H9 (cell line): ENCODE measurements at regions not wholly inside any gene's neighbourhood (a gene's known extent, or its start where the extent isn't known, plus 50 kb on each side); places are given as distances from the start of the nearest gene placed in this dataset.

Source experiments
- DNase-seq: peaks from one replicate; pipeline ENCODE4 v3.0.0-alpha.2; 2017
- H2AFZ ChIP-seq: one replicate; pipeline ENCODE4 v1.6.1; 2013; ENCODE audit warnings: mild to moderate bottlenecking, low read length, control low read depth, moderate library complexity
- H2AK5ac ChIP-seq: 2 replicates; pipeline ENCODE4 v1.6.1; 2013; ENCODE audit warnings: low read length, control low read depth, mixed read lengths; ENCODE audit not compliant: insufficient read length
- H2BK120ac ChIP-seq: one replicate; pipeline ENCODE4 v1.6.1; 2013; ENCODE audit warnings: low read depth, mild to moderate bottlenecking, low read length, control low read depth, inconsistent platforms; ENCODE audit not compliant: poor library complexity, severe bottlenecking
- H2BK12ac ChIP-seq: 2 replicates; pipeline ENCODE4 v1.6.1; 2013; ENCODE audit warnings: low read length, control low read depth, mixed read lengths, low read depth; ENCODE audit not compliant: insufficient read length
- H2BK15ac ChIP-seq: 2 replicates; pipeline ENCODE4 v1.6.1; 2013; ENCODE audit warnings: low read depth, low read length, control low read depth
- H2BK20ac ChIP-seq: one replicate; pipeline ENCODE4 v1.6.1; 2013; ENCODE audit warnings: low read depth, mild to moderate bottlenecking, low read length, control low read depth, inconsistent platforms; ENCODE audit not compliant: poor library complexity, severe bottlenecking
- H2BK5ac ChIP-seq: 2 replicates; pipeline ENCODE4 v1.6.1; 2013; ENCODE audit warnings: low read length, control low read depth, mixed read lengths; ENCODE audit not compliant: insufficient read length
- H3K14ac ChIP-seq: 2 replicates; pipeline ENCODE4 v1.6.1; 2013; ENCODE audit warnings: low read length, control low read depth; ENCODE audit not compliant: insufficient read depth
- H3K18ac ChIP-seq: 2 replicates; pipeline ENCODE4 v1.6.1; 2013; ENCODE audit warnings: low read depth, mild to moderate bottlenecking, mixed read lengths, low read length, control low read depth; ENCODE audit not compliant: insufficient read length
- H3K23ac ChIP-seq: 2 replicates; pipeline ENCODE4 v1.6.1; 2013; ENCODE audit warnings: low read length, control low read depth, mixed read lengths, low read depth; ENCODE audit not compliant: insufficient read length
- H3K23me2 ChIP-seq: 2 replicates; pipeline ENCODE4 v1.6.1; 2013; ENCODE audit warnings: low read depth, mild to moderate bottlenecking, mixed read lengths, low read length, control low read depth; ENCODE audit not compliant: insufficient read length, poor library complexity, severe bottlenecking
- H3K27ac ChIP-seq: 2 replicates; pipeline ENCODE4 v1.5.1; 2013; ENCODE audit warnings: low read length, control low read depth, mixed read lengths, low read depth; ENCODE audit not compliant: insufficient read length
- H3K27me3 ChIP-seq: 2 replicates; pipeline ENCODE4 v1.6.1; 2013; ENCODE audit warnings: low read length, control low read depth, inconsistent platforms; ENCODE audit not compliant: insufficient read depth
- H3K4ac ChIP-seq: 2 replicates; pipeline ENCODE4 v1.6.1; 2013; ENCODE audit warnings: low read depth, mild to moderate bottlenecking, control low read depth, inconsistent platforms, low read length, moderate library complexity
- H3K4me1 ChIP-seq: 2 replicates; pipeline ENCODE4 v1.6.1; 2013; ENCODE audit warnings: low read length, control low read depth, inconsistent platforms; ENCODE audit not compliant: insufficient read depth
- H3K4me2 ChIP-seq: 2 replicates; pipeline ENCODE4 v1.6.1; 2013; ENCODE audit warnings: low read length, control low read depth, mixed read lengths; ENCODE audit not compliant: insufficient read length, insufficient read depth
- H3K56ac ChIP-seq: 2 replicates; pipeline ENCODE4 v1.6.1; 2013; ENCODE audit warnings: low read depth, mild to moderate bottlenecking, mixed read lengths, low read length, control low read depth; ENCODE audit not compliant: insufficient read length
- H3K79me1 ChIP-seq: 2 replicates; pipeline ENCODE4 v1.6.1; 2013; ENCODE audit warnings: low read depth, mild to moderate bottlenecking, moderate library complexity, low read length, control low read depth, inconsistent platforms; ENCODE audit not compliant: insufficient read depth, poor library complexity, severe bottlenecking
- H3K79me2 ChIP-seq: 2 replicates; pipeline ENCODE4 v1.6.1; 2013; ENCODE audit warnings: low read length, control low read depth, inconsistent platforms; ENCODE audit not compliant: insufficient read depth
- H3K9ac ChIP-seq: 2 replicates; pipeline ENCODE4 v1.6.1; 2013; ENCODE audit warnings: low read length, control low read depth, mixed read lengths; ENCODE audit not compliant: insufficient read length; ENCODE audit errors: extremely low read depth
- H3K9me3 ChIP-seq: one replicate; pipeline ENCODE4 v1.6.1; 2013; ENCODE audit warnings: low read depth, low read length, inconsistent platforms; ENCODE audit not compliant: control insufficient read depth
- H3T11ph ChIP-seq: one replicate; pipeline ENCODE4 v1.6.1; 2013; ENCODE audit warnings: mild to moderate bottlenecking, low read length, control low read depth, inconsistent platforms
- H4K20me1 ChIP-seq: one replicate; pipeline ENCODE4 v1.6.1; 2013; ENCODE audit not compliant: control insufficient read depth, insufficient read length, insufficient read depth
- H4K5ac ChIP-seq: 2 replicates; pipeline ENCODE4 v1.6.1; 2013; ENCODE audit warnings: low read depth, mild to moderate bottlenecking, mixed read lengths, low read length, control low read depth; ENCODE audit not compliant: insufficient read length
- H4K8ac ChIP-seq: replicated peaks from 2 replicates; pipeline ENCODE4 v1.6.1; 2013; ENCODE audit warnings: low read length, control low read depth, mixed read lengths, low read depth; ENCODE audit not compliant: insufficient read length
- H4K91ac ChIP-seq: 2 replicates; pipeline ENCODE4 v1.6.1; 2013; ENCODE audit warnings: low read depth, mild to moderate bottlenecking, moderate library complexity, mixed read lengths, low read length, control low read depth; ENCODE audit not compliant: insufficient read length
- H3K27ac Mint-ChIP-seq, 3 experiments: 2 replicates in 2 of 3; 3 replicates in 1 of 3; pipeline ENCODE4 v1.8.0; 2020 to 2021; ENCODE audit warnings: mixed read lengths in 3 of 3, mild to moderate bottlenecking in 1 of 3, moderate library complexity in 1 of 3
- H3K27me3 Mint-ChIP-seq: 2 replicates; pipeline ENCODE4 v1.8.0; 2021; ENCODE audit warnings: low read depth, mild to moderate bottlenecking, moderate library complexity, mixed read lengths
- H3K36me3 Mint-ChIP-seq, 3 experiments: 2 replicates in 2 of 3; 3 replicates in 1 of 3; pipeline ENCODE4 v1.8.0; 2020 to 2021; ENCODE audit warnings: low read depth in 3 of 3, mixed read lengths in 3 of 3; ENCODE audit not compliant: insufficient read depth in 1 of 3
- H3K4me1 Mint-ChIP-seq, 2 experiments: 2 replicates each; pipeline ENCODE4 v1.8.0; 2020; ENCODE audit warnings: mixed read lengths in 2 of 2
- H3K4me3 Mint-ChIP-seq, 2 experiments: 2 replicates in 1 of 2; 3 replicates in 1 of 2; pipeline ENCODE4 v1.8.0; 2020 to 2021; ENCODE audit warnings: mild to moderate bottlenecking in 2 of 2, mixed read lengths in 2 of 2, moderate library complexity in 1 of 2
- H3K9me3 Mint-ChIP-seq, 2 experiments: 2 replicates in 1 of 2; 3 replicates in 1 of 2; pipeline ENCODE4 v1.8.0; 2020; ENCODE audit warnings: mild to moderate bottlenecking in 2 of 2, mixed read lengths in 2 of 2, moderate library complexity in 1 of 2
- CTCF ChIP-seq: fragments of 200-600 bp; sonication (generic); conservative IDR thresholded peaks from 3 replicates; pipeline ENCODE4 v1.8.0; 2021; ENCODE audit warnings: antibody characterized with exemption, mild to moderate bottlenecking
- WGBS: extraction: QIAGEN DNeasy Blood & Tissue Kit; methylation state at CpG from one replicate; pipeline ENCODE4 v1.1.7; 2013; ENCODE audit warnings: missing lambda C conversion rate, low lambda C conversion rate, mixed read lengths; ENCODE audit not compliant: insufficient read length; ENCODE audit errors: extremely low coverage; 5-methylcytosine and 5-hydroxymethylcytosine counted together

- Mint-ChIP-seq H3K4me1 (no peaks in the 10 kb centered on the region), H3K9me3 (no peaks in the 10 kb centered on the region), H3K27ac (no peak overlapping the region), H3K36me3 (no peaks in the 10 kb centered on the region), H3K27me3 (no peaks in the 10 kb centered on the region; the same call in 1 of the 2 replicates), H3K4me3 (no peak overlapping the region)
- Histone ChIP-seq H3K27ac (no peak overlapping the region), H2BK120ac (no peak overlapping the region), H3K9me3 (no peaks in the 10 kb centered on the region), H3K27me3 (no peaks in the 10 kb centered on the region), H4K5ac (no peak overlapping the region), H3K4me1 (no peaks in the 10 kb centered on the region), H3K23ac (no peak overlapping the region), H3K18ac (no peak overlapping the region), H2BK20ac (no peak overlapping the region), H3K23me2 (no peaks in the 10 kb centered on the region), H2AFZ (no peak overlapping the region), H3T11ph (no peak overlapping the region), H2BK15ac (no peak overlapping the region), H4K91ac (no peak overlapping the region), H3K79me1 (no peaks in the 10 kb centered on the region), H4K20me1 (no peaks in the 10 kb centered on the region), H3K4me2 (no peak overlapping the region), H3K14ac (no peak overlapping the region), H2AK5ac (no peak overlapping the region), H2BK5ac (no peak overlapping the region), H3K4ac (no peak overlapping the region), H2BK12ac (no peak overlapping the region), H3K9ac (no peak overlapping the region), H3K79me2 (no peaks in the 10 kb centered on the region), H4K8ac (no peak overlapping the region), H3K56ac (no peak overlapping the region)
- WGBS = no CpG with 5 or more reads among the region's 3 CpGs
- no peak for DNase-seq
- TF ChIP-seq CTCF = no peak
Observed at GRCh38 chr11:116283300-116283699, 489.5 kb downstream of the BUD13 start.
